ENCODE measurements at regions not wholly inside any gene's neighbourhood (a gene's known extent, or its start where the extent isn't known, plus 50 kb on each side); places are given as distances from the start of the nearest gene placed in this dataset.

DNA sequence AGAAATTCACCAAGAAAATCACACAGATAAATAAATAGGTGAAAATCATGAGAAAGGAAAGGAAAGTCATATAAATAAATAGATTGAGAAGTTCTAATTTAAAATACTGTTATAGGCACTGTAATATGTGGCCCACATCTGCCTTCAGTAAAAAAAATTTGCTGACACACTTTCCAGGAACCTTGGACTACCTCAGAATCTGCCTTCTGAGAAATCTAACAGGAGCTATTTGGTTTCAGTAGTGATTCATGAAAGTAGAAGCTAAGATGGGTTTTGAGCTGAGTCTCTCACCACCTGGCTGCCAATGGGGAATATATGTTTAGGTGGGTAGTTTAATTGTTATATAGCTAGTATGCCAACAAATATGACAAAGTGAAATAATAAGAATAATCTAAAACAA, 810.0 kb downstream of the RAB28 start (continued):
- TF ChIP-seq, protein P1, sequence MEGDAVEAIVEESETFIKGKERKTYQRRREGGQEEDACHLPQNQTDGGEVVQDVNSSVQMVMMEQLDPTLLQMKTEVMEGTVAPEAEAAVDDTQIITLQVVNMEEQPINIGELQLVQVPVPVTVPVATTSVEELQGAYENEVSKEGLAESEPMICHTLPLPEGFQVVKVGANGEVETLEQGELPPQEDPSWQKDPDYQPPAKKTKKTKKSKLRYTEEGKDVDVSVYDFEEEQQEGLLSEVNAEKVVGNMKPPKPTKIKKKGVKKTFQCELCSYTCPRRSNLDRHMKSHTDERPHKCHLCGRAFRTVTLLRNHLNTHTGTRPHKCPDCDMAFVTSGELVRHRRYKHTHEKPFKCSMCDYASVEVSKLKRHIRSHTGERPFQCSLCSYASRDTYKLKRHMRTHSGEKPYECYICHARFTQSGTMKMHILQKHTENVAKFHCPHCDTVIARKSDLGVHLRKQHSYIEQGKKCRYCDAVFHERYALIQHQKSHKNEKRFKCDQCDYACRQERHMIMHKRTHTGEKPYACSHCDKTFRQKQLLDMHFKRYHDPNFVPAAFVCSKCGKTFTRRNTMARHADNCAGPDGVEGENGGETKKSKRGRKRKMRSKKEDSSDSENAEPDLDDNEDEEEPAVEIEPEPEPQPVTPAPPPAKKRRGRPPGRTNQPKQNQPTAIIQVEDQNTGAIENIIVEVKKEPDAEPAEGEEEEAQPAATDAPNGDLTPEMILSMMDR (IDR thresholded peaks at IDR 0.05 in 2 of 3, conservative IDR thresholded peaks at IDR 0.05 in 1 of 3; ENCODE audit: borderline replicate concordance in 1 of 3, insufficient read depth in 1 of 3, low read depth in 2 of 3, low read length in 2 of 3) = no peak
- no peak for TF ChIP-seq CBX3 (IDR thresholded peaks at IDR 0.05; ENCODE audit: low read depth)
- TF ChIP-seq, protein P2, sequence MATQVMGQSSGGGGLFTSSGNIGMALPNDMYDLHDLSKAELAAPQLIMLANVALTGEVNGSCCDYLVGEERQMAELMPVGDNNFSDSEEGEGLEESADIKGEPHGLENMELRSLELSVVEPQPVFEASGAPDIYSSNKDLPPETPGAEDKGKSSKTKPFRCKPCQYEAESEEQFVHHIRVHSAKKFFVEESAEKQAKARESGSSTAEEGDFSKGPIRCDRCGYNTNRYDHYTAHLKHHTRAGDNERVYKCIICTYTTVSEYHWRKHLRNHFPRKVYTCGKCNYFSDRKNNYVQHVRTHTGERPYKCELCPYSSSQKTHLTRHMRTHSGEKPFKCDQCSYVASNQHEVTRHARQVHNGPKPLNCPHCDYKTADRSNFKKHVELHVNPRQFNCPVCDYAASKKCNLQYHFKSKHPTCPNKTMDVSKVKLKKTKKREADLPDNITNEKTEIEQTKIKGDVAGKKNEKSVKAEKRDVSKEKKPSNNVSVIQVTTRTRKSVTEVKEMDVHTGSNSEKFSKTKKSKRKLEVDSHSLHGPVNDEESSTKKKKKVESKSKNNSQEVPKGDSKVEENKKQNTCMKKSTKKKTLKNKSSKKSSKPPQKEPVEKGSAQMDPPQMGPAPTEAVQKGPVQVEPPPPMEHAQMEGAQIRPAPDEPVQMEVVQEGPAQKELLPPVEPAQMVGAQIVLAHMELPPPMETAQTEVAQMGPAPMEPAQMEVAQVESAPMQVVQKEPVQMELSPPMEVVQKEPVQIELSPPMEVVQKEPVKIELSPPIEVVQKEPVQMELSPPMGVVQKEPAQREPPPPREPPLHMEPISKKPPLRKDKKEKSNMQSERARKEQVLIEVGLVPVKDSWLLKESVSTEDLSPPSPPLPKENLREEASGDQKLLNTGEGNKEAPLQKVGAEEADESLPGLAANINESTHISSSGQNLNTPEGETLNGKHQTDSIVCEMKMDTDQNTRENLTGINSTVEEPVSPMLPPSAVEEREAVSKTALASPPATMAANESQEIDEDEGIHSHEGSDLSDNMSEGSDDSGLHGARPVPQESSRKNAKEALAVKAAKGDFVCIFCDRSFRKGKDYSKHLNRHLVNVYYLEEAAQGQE (IDR thresholded peaks at IDR 0.05; ENCODE audit: low read depth) = no peak
- no peak for TF ChIP-seq EZH2 (IDR thresholded peaks at IDR 0.05)
- no peak for TF ChIP-seq EGR1 (IDR thresholded peaks at IDR 0.05; ENCODE audit: low read depth)
- TF ChIP-seq, protein P3, sequence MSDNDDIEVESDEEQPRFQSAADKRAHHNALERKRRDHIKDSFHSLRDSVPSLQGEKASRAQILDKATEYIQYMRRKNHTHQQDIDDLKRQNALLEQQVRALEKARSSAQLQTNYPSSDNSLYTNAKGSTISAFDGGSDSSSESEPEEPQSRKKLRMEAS (IDR thresholded peaks at IDR 0.05) = no peak
- no peak for TF ChIP-seq POLR2AphosphoS5 (IDR thresholded peaks at IDR 0.05; ENCODE audit: low read depth, low read length)

DNA sequence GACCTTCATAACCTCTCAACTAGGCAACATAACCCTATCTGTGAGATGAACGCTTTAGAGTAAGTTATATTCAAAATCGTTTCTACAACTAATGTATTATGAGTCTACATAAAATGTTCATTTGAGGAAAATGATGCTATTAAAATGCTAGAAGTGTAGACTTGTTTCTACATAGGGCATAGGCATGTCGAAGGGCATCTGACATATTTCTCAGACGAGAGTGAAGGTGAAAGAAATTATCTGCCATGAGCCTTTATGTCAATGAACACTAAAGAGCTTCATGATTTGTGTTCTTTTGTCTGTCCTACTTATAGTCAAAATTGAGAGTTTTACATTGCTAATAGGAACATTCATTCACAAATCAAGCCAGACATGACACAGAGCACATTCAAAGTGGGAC, 811.8 kb downstream of the RAB28 start:
- Histone ChIP-seq H3K79me2 (ENCODE audit: insufficient read depth, low read length) (no peaks in the 10 kb centered on the region), H3K27me3 (ENCODE audit: insufficient read depth, low read length) (no peaks in the 10 kb centered on the region), H3K9ac (ENCODE audit: low read length) (no peak overlapping the region), H3K9me2 (ENCODE audit: insufficient read depth) (no peaks in the 10 kb centered on the region), H3K36me3 (ENCODE audit: control insufficient read depth in 1 of 2, insufficient read depth in 2 of 2, low read length in 2 of 2) (no peaks in the 10 kb centered on the region), H3K4me3 (replicated peaks in 1 of 2; ENCODE audit: low read depth in 1 of 2, low read length in 2 of 2) (no peak overlapping the region), H4K20me1 (ENCODE audit: insufficient read depth) (no peaks in the 10 kb centered on the region), H3K4me1 (ENCODE audit: control insufficient read depth in 1 of 2, insufficient read depth in 2 of 2, low read length in 2 of 2) (no peaks in the 10 kb centered on the region), H3K4me2 (ENCODE audit: low read length) (no peak overlapping the region), H3K27ac (ENCODE audit: low read depth, low read length) (no peak overlapping the region), H3K9me3 (ENCODE audit: control insufficient read depth in 1 of 2, insufficient read depth in 1 of 2, low read depth in 1 of 2, low read length in 2 of 2) (peaks cover 0 to 8% of the 10 kb centered on the region in 2 experiments; a peak in 2 of 4 replicates), H2AFZ (ENCODE audit: low read depth, low read length, poor library complexity, severe bottlenecking) (no peak overlapping the region)
- BruUV-seq (replicated peaks) = no TSS peak
- ATAC-seq (no peak), DNase-seq (ENCODE audit: low read depth, low spot score) (no peak)
- ChIA-PET POLR2A (no interaction called here), CTCF (no interaction called here), RAD21 (ENCODE audit: low non-redundant PET in 1 of 2, low total read pairs in 2 of 2, uncharacterized antibody in 2 of 2, unreplicated experiment in 2 of 2) (no interaction called here)
- intact Hi-C loops (cut with micrococcal nuclease) = no loop called here
- TF ChIP-seq TCF7L2 (IDR thresholded peaks at IDR 0.05; ENCODE audit: borderline replicate concordance, extremely low read depth, insufficient read depth, insufficient read length) (no peak), SRF (IDR thresholded peaks at IDR 0.05; ENCODE audit: low read depth) (no peak), ZFX (IDR thresholded peaks at IDR 0.05) (no peak), POLR2A (IDR thresholded peaks at IDR 0.05; ENCODE audit: borderline replicate concordance, extremely low read depth, insufficient read depth, insufficient read length) (no peak), SIN3A (IDR thresholded peaks at IDR 0.05; ENCODE audit: low read depth) (no peak), CBX3 (IDR thresholded peaks at IDR 0.05; ENCODE audit: low read depth) (no peak), EZH2phosphoT487 (IDR thresholded peaks at IDR 0.05; ENCODE audit: borderline replicate concordance) (no peak), CEBPB (IDR thresholded peaks at IDR 0.05; ENCODE audit: low read depth) (no peak), POLR2AphosphoS5 (IDR thresholded peaks at IDR 0.05; ENCODE audit: low read depth, low read length) (no peak), EGR1 (IDR thresholded peaks at IDR 0.05; ENCODE audit: low read depth) (no peak), SP1 (IDR thresholded peaks at IDR 0.05; ENCODE audit: low read depth) (no peak)
- TF ChIP-seq, protein P1 (IDR thresholded peaks at IDR 0.05 in 2 of 3, conservative IDR thresholded peaks at IDR 0.05 in 1 of 3; ENCODE audit: borderline replicate concordance in 1 of 3, insufficient read depth in 1 of 3, low read depth in 2 of 3, low read length in 2 of 3) = no peak
- TF ChIP-seq, protein P3 (IDR thresholded peaks at IDR 0.05) = no peak
